ENCODE measurements at regions not wholly inside any gene's neighbourhood (a gene's known extent, or its start where the extent isn't known, plus 50 kb on each side); places are given as distances from the start of the nearest gene placed in this dataset.

DNA sequence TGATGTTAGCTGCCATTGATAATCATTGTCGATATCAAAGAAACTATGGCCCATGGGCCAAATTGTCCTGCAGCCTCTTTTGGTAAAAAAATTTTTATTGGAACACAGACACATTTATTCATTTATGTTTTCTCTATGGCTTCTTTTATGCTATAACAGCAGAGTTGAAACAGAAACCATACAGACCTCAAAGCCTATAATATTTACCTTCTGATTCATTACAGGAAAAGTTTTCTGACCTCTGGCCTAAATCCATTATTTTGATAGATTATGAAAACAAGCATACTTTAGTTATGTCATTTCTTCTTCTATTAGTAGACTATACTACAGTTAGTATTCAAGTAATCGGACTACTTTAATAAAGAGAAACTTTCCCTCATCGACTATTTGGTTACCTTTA is 349.7 kb upstream of the GALNT5 start:
- TF ChIP-seq POLR2A (IDR thresholded peaks at IDR 0.05; ENCODE audit: low read depth, low read length) (no peak), RAD21 (IDR thresholded peaks at IDR 0.05; ENCODE audit: low read length) (no peak), CHD1 (IDR thresholded peaks at IDR 0.05; ENCODE audit: low read depth, low read length) (no peak), CEBPB (IDR thresholded peaks at IDR 0.05; ENCODE audit: low read depth, low read length) (no peak), BHLHE40 (IDR thresholded peaks at IDR 0.05; ENCODE audit: low read depth, low read length) (no peak), RFX5 (IDR thresholded peaks at IDR 0.05; ENCODE audit: low read depth, low read length) (no peak), RCOR1 (IDR thresholded peaks at IDR 0.05; ENCODE audit: insufficient replicate concordance, low read length) (no peak), MAFK (IDR thresholded peaks at IDR 0.05; ENCODE audit: low read depth, low read length) (no peak), SMC3 (IDR thresholded peaks at IDR 0.05; ENCODE audit: low read depth, low read length) (no peak), NFE2L2 (IDR thresholded peaks at IDR 0.05; ENCODE audit: low read depth, low read length) (no peak), MXI1 (IDR thresholded peaks at IDR 0.05; ENCODE audit: borderline replicate concordance, low read depth, low read length) (no peak)
- TF ChIP-seq, protein P1, sequence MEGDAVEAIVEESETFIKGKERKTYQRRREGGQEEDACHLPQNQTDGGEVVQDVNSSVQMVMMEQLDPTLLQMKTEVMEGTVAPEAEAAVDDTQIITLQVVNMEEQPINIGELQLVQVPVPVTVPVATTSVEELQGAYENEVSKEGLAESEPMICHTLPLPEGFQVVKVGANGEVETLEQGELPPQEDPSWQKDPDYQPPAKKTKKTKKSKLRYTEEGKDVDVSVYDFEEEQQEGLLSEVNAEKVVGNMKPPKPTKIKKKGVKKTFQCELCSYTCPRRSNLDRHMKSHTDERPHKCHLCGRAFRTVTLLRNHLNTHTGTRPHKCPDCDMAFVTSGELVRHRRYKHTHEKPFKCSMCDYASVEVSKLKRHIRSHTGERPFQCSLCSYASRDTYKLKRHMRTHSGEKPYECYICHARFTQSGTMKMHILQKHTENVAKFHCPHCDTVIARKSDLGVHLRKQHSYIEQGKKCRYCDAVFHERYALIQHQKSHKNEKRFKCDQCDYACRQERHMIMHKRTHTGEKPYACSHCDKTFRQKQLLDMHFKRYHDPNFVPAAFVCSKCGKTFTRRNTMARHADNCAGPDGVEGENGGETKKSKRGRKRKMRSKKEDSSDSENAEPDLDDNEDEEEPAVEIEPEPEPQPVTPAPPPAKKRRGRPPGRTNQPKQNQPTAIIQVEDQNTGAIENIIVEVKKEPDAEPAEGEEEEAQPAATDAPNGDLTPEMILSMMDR (conservative IDR thresholded peaks at IDR 0.05; ENCODE audit: low read depth, low read length): no peak
- TF ChIP-seq, protein P2, sequence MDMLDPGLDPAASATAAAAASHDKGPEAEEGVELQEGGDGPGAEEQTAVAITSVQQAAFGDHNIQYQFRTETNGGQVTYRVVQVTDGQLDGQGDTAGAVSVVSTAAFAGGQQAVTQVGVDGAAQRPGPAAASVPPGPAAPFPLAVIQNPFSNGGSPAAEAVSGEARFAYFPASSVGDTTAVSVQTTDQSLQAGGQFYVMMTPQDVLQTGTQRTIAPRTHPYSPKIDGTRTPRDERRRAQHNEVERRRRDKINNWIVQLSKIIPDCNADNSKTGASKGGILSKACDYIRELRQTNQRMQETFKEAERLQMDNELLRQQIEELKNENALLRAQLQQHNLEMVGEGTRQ (IDR thresholded peaks at IDR 0.05; ENCODE audit: low read depth, low read length): no peak

All from IMR-90 (cell line).